ENCODE measurements at regions not wholly inside any gene's neighbourhood (a gene's known extent, or its start where the extent isn't known, plus 50 kb on each side); places are given as distances from the start of the nearest gene placed in this dataset.

DNA sequence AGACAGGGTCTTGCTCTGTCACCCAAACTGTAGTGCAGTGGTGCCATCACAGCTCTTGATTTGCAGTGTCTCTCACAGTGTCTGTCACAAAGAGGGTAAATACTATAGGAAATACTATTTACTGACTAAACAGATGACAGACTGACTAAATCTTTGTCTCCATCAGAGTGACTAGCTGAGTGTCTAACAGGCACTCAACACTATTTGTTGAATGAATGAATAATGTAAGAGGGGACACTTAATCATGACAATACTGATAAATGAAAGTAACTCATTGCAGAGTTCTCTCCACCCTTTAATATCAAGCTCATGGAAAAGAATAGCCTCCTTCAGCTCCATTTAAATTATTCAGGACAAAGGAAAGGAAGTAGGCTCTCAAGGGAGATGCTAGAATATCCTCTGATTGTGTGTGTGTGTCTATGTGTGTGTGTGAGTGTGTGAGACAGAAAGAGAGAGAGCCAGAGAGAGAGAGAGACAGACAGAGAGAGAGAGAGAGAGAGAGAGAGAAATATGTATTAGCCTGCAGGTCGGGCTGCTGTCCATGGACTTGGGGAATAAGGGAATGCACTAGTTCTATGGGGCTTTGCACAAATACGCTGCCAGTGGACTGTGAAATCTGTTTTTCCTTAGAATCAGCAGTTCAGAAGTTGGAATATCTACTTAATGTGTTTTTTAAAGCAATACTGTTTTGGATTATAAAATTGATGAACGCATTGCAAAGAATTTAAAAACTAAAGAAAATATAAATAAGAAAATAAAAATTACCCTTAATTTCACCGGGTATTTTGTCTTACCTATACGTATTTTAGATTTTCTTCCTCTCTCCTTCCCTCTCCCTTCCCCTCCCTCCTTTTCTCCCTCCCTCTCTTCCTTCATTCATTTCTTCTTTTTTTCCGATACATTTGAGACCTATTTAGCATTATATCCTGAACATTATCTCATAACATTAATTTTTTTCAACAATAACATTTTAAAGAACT is 132.9 kb upstream of the LRIG1 start:
- no peak for TF ChIP-seq POLR2A (IDR thresholded peaks at IDR 0.05)
- TF ChIP-seq, protein P1, sequence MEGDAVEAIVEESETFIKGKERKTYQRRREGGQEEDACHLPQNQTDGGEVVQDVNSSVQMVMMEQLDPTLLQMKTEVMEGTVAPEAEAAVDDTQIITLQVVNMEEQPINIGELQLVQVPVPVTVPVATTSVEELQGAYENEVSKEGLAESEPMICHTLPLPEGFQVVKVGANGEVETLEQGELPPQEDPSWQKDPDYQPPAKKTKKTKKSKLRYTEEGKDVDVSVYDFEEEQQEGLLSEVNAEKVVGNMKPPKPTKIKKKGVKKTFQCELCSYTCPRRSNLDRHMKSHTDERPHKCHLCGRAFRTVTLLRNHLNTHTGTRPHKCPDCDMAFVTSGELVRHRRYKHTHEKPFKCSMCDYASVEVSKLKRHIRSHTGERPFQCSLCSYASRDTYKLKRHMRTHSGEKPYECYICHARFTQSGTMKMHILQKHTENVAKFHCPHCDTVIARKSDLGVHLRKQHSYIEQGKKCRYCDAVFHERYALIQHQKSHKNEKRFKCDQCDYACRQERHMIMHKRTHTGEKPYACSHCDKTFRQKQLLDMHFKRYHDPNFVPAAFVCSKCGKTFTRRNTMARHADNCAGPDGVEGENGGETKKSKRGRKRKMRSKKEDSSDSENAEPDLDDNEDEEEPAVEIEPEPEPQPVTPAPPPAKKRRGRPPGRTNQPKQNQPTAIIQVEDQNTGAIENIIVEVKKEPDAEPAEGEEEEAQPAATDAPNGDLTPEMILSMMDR (IDR thresholded peaks at IDR 0.05), result no peak

All from heart left ventricle (tissue), 13 donors.